GM18909 (cell line): ENCODE measurements at regions not wholly inside any gene's neighbourhood (a gene's known extent, or its start where the extent isn't known, plus 50 kb on each side); places are given as distances from the start of the nearest gene placed in this dataset.
"Not testable (repeated sequence)": the region's sequence is repeated elsewhere in the genome, so short reads cannot be mapped to it uniquely, and the experiment has no call there.

Source experiments
- ATAC-seq: cut with Tn5 transposase; IDR thresholded peaks from one replicate; pipeline ENCODE4 v1.9.1; 2021; ENCODE audit warnings: mild to moderate bottlenecking; ENCODE audit not compliant: unreplicated experiment, poor library complexity

DNA sequence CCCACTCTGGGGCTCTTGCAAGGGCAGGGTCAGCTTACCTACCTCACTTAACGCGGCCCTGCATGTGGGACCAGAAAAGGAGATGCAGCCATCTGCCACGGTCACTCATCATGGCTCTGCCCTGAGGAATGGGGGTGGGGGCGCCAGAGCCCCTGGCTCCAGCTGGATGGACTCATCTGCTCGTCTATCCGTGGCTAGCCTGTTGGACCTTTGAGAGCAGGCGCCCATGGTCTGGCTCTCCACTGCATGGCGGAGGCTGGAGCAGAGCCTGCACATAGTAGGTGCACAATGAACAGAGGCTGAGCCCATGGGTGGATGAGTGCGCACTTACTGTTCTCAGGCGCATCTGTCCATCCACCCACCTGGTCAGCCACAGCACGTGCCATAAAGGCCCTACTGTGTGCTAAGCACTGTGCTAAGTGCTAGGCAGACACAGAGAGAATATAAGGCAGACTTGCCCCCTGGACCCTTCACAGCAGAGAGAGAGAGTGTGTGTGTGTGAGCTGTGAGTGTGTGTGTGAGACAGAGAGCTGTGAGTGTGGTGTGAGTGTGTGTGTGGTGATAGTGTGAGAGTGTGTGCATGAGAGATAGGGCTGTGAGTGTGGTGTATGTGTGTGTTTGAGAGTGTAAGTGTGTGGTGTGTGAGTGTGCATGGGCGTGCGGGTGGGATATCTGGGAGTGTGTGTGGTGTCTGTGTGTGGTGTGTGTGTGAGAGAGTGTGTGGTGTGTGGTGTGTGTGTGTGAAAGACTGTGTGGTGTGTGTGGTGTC, 151.3 kb downstream of the TFCP2L1 start:
- ATAC-seq = no peak

DNA sequence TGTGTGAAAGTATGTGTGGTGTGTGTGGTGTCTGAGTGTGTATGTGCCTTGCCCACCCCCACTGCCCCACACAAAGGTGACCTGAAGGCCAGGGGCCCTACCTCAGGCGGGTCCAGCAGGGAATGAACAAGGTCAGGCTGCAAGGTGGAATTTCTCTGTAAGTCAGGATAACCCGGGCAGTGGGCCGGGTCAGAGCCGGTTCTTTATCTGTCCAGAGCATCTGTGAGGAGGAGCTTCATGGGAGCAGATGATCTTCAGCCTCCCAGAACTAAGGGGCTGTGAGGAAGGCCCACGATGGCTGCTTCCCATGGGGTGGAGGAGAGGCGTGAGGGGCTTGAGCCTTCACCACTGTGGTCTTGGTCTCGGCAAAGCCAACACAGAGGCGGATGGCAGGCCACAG, 150.3 kb downstream of the TFCP2L1 start:
- no peak for ATAC-seq

DNA sequence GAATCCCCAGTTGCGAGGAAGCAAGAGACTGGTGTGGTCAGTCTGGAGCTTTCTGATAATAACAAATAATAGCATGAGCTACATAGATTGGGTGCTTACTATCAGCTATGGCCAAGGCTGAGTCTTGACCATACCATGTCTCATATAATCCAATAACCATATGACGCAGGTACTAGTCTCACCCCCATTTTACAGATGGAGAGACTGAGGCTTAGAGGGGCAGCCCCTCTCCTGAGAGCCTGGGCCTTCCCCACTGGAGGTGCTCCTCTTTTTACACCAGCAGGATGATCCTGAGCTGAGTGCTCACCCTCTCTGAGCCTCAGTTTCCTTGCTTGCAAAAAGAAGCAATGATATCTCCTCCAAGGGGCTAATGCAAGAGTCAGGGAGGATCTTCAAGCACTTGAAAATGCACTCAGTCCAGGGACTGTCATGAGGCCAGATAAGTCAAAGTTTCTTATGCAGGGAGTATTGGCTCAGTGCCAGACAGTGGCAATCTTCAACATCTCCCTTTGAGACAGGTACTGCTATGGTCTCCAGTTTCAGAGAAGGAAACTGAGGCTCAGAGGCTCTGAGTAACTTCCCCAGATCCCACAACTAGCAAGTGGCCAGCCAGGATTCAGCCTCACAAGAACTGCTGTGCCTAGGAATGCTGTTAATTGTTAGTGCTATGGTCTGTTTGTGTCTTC, 149.7 kb downstream of the TFCP2L1 start:
- ATAC-seq = no peak

- no peak for ATAC-seq
Observed at GRCh38 chr2:121136323-121136722, 148.7 kb downstream of the TFCP2L1 start.

DNA sequence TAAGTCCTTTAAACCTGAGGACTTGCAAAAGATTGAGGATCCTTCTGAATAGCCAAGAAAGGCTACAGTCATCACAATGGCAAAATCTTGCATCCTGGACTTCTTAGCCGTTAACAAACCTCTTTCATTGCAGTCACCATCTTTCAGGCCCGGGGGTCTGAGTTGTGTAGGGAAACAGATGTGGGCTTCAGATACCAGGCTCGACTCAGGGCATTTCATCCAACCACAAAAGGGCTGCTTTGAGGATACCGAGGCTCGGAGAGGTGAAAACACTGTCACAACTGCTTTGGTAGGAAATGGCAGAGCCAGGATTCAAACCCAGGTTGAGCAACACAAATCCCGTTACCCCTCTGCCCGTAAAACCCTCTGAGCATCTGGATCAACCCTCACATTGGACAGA, 147.4 kb downstream of the TFCP2L1 start:
- ATAC-seq = no peak

DNA sequence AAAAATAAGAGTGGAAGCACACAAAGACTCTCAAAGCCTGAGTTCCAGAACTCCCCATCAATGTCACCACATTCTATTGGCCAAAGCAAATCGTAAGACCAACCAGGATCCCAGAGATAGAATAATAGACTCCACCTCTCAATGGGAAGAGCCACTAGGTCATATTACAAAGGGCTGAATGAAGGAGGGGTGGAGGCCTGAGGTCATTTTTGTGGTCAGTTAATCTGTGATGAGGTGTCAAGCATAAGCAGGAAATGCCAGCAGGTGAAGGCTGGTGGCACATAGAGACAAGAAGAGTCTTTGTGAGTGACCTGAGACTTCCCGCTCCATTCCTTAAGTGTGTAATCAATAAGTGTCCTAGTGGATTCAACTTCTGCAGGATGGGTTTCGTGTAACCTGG, 144.3 kb downstream of the TFCP2L1 start:
- ATAC-seq = no peak

GRCh38 chr2:121142452-121142851, 142.6 kb downstream of the TFCP2L1 start:
- ATAC-seq = no peak

GRCh38 chr2:121144111-121144510, 140.9 kb downstream of the TFCP2L1 start:
- ATAC-seq = no peak

DNA sequence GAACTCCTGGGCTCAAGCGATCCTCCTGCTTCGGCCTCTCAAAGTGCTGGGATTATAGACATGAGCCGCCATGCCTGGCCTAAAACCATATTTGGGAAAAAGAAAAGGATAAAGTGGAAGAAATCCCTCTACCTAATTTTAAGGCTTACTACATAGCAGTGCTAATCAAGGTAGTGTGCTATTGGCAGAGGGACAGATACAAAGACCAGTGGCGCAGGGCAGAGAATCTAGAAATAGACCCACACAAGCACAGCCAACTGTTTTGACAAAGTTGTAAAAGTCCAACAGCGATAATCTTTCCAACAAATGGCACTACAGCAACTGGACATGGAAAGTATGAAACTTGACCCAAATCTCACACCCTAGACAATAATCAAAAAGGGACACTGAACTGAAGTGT, 138.4 kb downstream of the TFCP2L1 start:
- no peak for ATAC-seq

GRCh38 chr2:121147766-121148165, 137.2 kb downstream of the TFCP2L1 start:
- no peak for ATAC-seq

DNA sequence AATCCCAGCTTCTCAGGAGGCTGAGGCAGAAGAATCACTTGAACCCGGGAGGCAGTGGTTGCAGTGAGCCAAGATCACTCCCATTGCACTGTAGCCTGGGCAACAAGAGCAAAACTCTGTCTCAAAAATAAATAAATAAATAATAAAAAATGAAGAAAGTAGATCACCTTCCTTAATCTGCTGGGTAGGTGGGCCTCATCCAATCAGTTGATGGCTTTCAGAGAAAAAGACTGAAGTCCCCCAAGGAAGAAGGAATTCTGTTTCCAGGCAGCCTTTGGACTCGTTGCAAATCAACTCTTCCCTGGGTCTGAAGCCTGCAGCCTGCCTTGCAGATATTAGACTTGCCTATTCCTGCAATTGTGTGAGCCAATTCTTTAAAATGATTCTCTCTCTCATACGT, 136.5 kb downstream of the TFCP2L1 start:
- no peak for ATAC-seq

DNA sequence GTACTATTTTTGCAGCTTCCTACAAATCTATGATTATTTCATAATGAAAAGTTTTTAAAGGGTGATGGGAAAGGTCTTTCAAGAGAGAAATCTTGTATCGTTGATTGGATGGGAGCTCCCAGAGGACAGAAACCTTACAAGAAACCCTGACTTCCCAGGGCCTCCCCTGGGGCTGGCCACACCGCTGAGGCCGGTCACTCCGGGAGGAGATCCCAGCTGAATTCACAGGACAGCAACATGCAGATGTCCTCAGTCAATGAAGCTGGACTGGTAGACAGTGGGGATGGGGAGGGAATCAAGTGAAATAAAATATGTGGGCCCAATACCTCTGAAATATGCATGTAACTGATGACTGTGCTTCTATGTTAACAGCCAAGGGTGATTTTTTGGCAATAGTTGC, 135.6 kb downstream of the TFCP2L1 start:
- ATAC-seq = no peak

DNA sequence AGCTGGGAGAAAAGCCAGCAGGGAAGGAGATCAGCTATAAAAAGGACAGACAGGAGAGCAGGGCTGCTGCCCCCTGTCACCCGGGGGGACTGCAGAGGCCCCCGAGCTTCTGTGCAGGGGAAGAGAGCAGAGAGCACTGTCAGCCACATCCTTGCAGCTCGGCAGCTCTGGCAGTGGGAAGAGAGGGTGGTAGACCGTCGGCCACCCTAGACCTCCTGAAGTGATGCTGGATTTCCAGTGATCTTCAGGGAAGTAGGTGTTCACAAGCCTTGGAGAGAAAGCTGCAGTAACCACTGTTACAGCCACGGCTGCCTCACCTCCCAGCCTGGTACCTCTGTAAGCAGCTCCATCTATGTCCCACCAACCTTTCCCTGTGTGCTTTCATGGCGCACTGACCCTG, 134.9 kb downstream of the TFCP2L1 start:
- no peak for ATAC-seq

DNA sequence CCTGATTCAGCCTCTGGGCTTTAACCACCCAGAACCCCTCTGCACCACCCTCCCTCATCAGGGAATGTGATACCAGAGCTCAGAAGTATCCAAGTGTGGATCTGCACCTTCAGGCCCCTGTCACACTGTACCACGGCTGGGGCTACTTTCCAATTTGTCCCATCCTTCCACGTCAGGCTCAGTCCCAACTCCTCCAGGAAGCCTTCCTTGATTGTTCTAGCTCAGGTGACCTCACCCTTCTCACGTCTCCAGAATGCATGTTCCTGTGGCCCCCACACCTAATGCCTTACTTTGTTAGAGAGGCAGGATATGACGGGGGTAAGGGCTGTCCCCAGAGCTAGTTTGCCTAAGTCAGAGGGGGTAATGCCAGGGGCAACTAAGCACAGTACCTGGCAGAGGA, 134.3 kb downstream of the TFCP2L1 start:
- ATAC-seq = no peak

DNA sequence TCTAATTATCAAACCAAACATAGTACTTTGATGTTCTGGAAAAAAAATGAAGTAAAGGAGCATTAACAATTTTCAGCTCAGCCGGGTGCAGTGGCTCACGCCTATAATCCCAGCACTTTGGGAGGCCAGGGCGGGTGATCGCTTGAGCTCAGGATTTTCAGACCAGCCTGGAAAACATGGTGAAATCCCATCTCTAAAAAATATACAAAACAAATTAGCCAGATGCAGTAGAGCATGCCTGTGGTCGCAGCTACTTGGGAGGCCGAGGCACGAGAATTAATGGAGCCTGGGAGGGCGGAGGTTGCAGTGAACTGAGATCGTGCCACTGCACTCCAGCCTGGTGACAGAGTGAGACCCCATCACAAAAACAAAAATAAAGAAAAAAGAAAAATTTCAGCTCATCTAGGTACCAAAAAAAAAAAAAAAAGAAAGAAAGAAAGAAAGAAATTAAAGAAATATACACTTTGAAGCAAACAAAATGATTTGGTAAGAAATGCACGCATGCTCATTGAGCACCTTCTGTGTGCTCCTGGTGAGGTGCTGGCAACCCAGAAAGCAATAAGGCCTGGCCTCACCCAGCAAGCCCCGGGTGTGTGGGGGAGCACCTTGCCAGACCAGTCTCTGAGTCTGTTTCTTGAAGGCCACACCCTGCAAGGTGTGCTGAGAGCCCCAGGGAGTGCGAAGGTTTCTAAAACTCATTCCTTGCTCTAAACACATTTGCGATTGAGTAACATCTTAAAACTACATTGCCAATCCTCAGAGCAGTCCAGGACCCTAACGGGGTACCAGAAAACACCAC, 133.5 kb downstream of the TFCP2L1 start:
- ATAC-seq = no peak

DNA sequence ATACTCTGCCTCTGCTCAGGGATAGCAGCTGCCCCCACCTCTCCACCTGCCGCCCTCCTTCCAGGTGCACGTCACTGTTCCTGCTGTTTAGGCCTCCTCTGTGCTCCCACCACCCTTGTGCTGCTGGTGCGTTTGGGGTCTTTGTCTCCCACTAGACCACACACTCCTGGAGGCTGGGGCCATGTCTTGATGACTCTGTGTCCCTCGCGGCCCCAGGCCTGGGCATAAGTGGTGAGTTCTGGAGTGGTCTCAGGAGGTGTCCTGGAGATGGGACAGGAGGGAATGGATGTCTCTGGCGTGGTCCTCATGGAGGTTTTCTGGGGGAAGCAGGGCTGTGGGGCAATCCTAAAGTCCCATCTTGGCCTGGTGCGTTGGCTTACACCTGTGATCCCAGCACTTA, 132.1 kb downstream of the TFCP2L1 start:
- ATAC-seq = no peak

GRCh38 chr2:121153516-121153915, 131.5 kb downstream of the TFCP2L1 start:
- no peak for ATAC-seq

- no peak for ATAC-seq
Observed at GRCh38 chr2:121155502-121156056, 129.4 kb downstream of the TFCP2L1 start.

GRCh38 chr2:121157481-121157880, 127.5 kb downstream of the TFCP2L1 start:
- not testable (repeated sequence) for ATAC-seq

- ATAC-seq = no peak
Observed at GRCh38 chr2:121159291-121160071, 125.5 kb downstream of the TFCP2L1 start.
